ENCODE measurements at regions not wholly inside any gene's neighbourhood (a gene's known extent, or its start where the extent isn't known, plus 50 kb on each side); places are given as distances from the start of the nearest gene placed in this dataset.

- no peak for DNase-seq
- intact Hi-C loops (cut with micrococcal nuclease) = no loop called here
- H3K4me3 Mint-ChIP-seq = no peak overlapping the region
- peaks cover 2% of the 10 kb centered on the region for H3K27me3 Mint-ChIP-seq
- no peak overlapping the region for H3K27ac Mint-ChIP-seq
- no peaks in the 10 kb centered on the region for H3K9me3 Mint-ChIP-seq
- H3K36me3 Mint-ChIP-seq (ENCODE audit: low read depth) = no peaks in the 10 kb centered on the region
- no peaks in the 10 kb centered on the region for H3K4me1 Mint-ChIP-seq
Measured at GRCh38 chr9:38305582-38305981, 86.9 kb upstream of the ALDH1B1 start.

GRCh38 chr9:38301376-38302106 lies 91.0 kb upstream of the ALDH1B1 start:
- no peak for DNase-seq
- Mint-ChIP-seq H3K9me3 (no peaks in the 10 kb centered on the region), H3K27me3 (no peaks in the 10 kb centered on the region), H3K4me1 (no peaks in the 10 kb centered on the region), H3K27ac (no peak overlapping the region), H3K4me3 (no peak overlapping the region), H3K36me3 (ENCODE audit: low read depth) (no peaks in the 10 kb centered on the region)
- intact Hi-C loops (cut with micrococcal nuclease) = no loop called here

GRCh38 chr9:38299856-38300255 lies 92.6 kb upstream of the ALDH1B1 start:
- Mint-ChIP-seq H3K9me3 (no peaks in the 10 kb centered on the region), H3K36me3 (ENCODE audit: low read depth) (no peaks in the 10 kb centered on the region), H3K27me3 (peaks cover 2% of the 10 kb centered on the region), H3K4me1 (no peaks in the 10 kb centered on the region), H3K4me3 (no peak overlapping the region), H3K27ac (no peak overlapping the region)
- no peak for DNase-seq
- intact Hi-C loops (cut with micrococcal nuclease) = no loop called here

- Mint-ChIP-seq H3K9me3 (no peaks in the 10 kb centered on the region), H3K4me3 (no peak overlapping the region), H3K36me3 (ENCODE audit: low read depth) (no peaks in the 10 kb centered on the region), H3K27ac (no peak overlapping the region), H3K27me3 (peaks cover 2% of the 10 kb centered on the region), H3K4me1 (no peaks in the 10 kb centered on the region)
- intact Hi-C loops (cut with micrococcal nuclease) = no loop called here
- no peak for DNase-seq
Measured at GRCh38 chr9:38298904-38299303, 93.6 kb upstream of the ALDH1B1 start.

- H3K27ac Mint-ChIP-seq = no peak overlapping the region
- H3K4me3 Mint-ChIP-seq = no peak overlapping the region
- no peaks in the 10 kb centered on the region for H3K9me3 Mint-ChIP-seq
- intact Hi-C loops (cut with micrococcal nuclease) = no loop called here
- H3K4me1 Mint-ChIP-seq = no peaks in the 10 kb centered on the region
- H3K27me3 Mint-ChIP-seq = peaks cover 2% of the 10 kb centered on the region
- H3K36me3 Mint-ChIP-seq (ENCODE audit: low read depth) = no peaks in the 10 kb centered on the region
- no peak for DNase-seq
Measured at GRCh38 chr9:38298503-38298902, 94.0 kb upstream of the ALDH1B1 start.

- Mint-ChIP-seq H3K36me3 (ENCODE audit: low read depth) (no peaks in the 10 kb centered on the region), H3K27me3 (peaks cover 2% of the 10 kb centered on the region), H3K27ac (no peak overlapping the region), H3K4me1 (no peaks in the 10 kb centered on the region), H3K9me3 (no peaks in the 10 kb centered on the region), H3K4me3 (no peak overlapping the region)
- intact Hi-C loops (cut with micrococcal nuclease) = no loop called here
- no peak for DNase-seq
Measured at GRCh38 chr9:38296807-38297206, 95.7 kb upstream of the ALDH1B1 start.

GRCh38 chr9:38295764-38296163 lies 96.7 kb upstream of the ALDH1B1 start:
- H3K27ac Mint-ChIP-seq = no peak overlapping the region

GRCh38 chr9:38294220-38294960 lies 98.1 kb upstream of the ALDH1B1 start:
- Mint-ChIP-seq H3K4me3 (no peak overlapping the region), H3K27ac (no peak overlapping the region), H3K9me3 (no peaks in the 10 kb centered on the region), H3K27me3 (peaks cover 2% of the 10 kb centered on the region), H3K4me1 (no peaks in the 10 kb centered on the region), H3K36me3 (ENCODE audit: low read depth) (no peaks in the 10 kb centered on the region)
- intact Hi-C loops (cut with micrococcal nuclease) = no loop called here
- no peak for DNase-seq

More at GRCh38 chr9:38295764-38296163, 96.7 kb upstream of the ALDH1B1 start:
- intact Hi-C loops (cut with micrococcal nuclease) = no loop called here
- no peaks in the 10 kb centered on the region for H3K36me3 Mint-ChIP-seq (ENCODE audit: low read depth)
- no peaks in the 10 kb centered on the region for H3K9me3 Mint-ChIP-seq
- H3K27me3 Mint-ChIP-seq = peaks cover 2% of the 10 kb centered on the region
- DNase-seq = no peak
- H3K4me1 Mint-ChIP-seq = no peaks in the 10 kb centered on the region
- no peak overlapping the region for H3K4me3 Mint-ChIP-seq

- Mint-ChIP-seq H3K4me3 (no peak overlapping the region), H3K36me3 (ENCODE audit: low read depth) (no peaks in the 10 kb centered on the region), H3K9me3 (no peaks in the 10 kb centered on the region), H3K27me3 (peaks cover 2% of the 10 kb centered on the region), H3K4me1 (no peaks in the 10 kb centered on the region), H3K27ac (no peak overlapping the region)
- no peak for DNase-seq
- intact Hi-C loops (cut with micrococcal nuclease) = no loop called here
Measured at GRCh38 chr9:38293022-38293421, 99.5 kb upstream of the ALDH1B1 start.

- Mint-ChIP-seq H3K4me1 (no peaks in the 10 kb centered on the region), H3K9me3 (no peaks in the 10 kb centered on the region), H3K27me3 (peaks cover 2% of the 10 kb centered on the region), H3K27ac (no peak overlapping the region), H3K4me3 (no peak overlapping the region), H3K36me3 (ENCODE audit: low read depth) (no peaks in the 10 kb centered on the region)
- DNase-seq = no peak
- intact Hi-C loops (cut with micrococcal nuclease) = no loop called here
Measured at GRCh38 chr9:38292480-38292879, 100.0 kb upstream of the ALDH1B1 start.

GRCh38 chr9:38289866-38290245 lies 102.6 kb upstream of the ALDH1B1 start:
- Mint-ChIP-seq H3K27ac (no peak overlapping the region), H3K4me1 (no peaks in the 10 kb centered on the region), H3K4me3 (no peak overlapping the region), H3K27me3 (no peaks in the 10 kb centered on the region), H3K36me3 (ENCODE audit: low read depth) (no peaks in the 10 kb centered on the region), H3K9me3 (no peaks in the 10 kb centered on the region)
- intact Hi-C loops (cut with micrococcal nuclease) = no loop called here
- no peak for DNase-seq

GRCh38 chr9:38289236-38289865 lies 103.2 kb upstream of the ALDH1B1 start:
- intact Hi-C loops (cut with micrococcal nuclease) = no loop called here
- Mint-ChIP-seq H3K9me3 (no peaks in the 10 kb centered on the region), H3K27me3 (no peaks in the 10 kb centered on the region), H3K4me1 (no peaks in the 10 kb centered on the region), H3K4me3 (no peak overlapping the region), H3K36me3 (ENCODE audit: low read depth) (no peaks in the 10 kb centered on the region), H3K27ac (no peak overlapping the region)
- no peak for DNase-seq

- Mint-ChIP-seq H3K27ac (no peak overlapping the region), H3K4me3 (no peak overlapping the region), H3K9me3 (no peaks in the 10 kb centered on the region), H3K36me3 (ENCODE audit: low read depth) (no peaks in the 10 kb centered on the region), H3K27me3 (no peaks in the 10 kb centered on the region), H3K4me1 (no peaks in the 10 kb centered on the region)
- intact Hi-C loops (cut with micrococcal nuclease) = no loop called here
- no peak for DNase-seq
Measured at GRCh38 chr9:38288502-38288901, 104.0 kb upstream of the ALDH1B1 start.

GRCh38 chr9:38287420-38287985 lies 105.0 kb upstream of the ALDH1B1 start:
- H3K36me3 Mint-ChIP-seq (ENCODE audit: low read depth) = no peaks in the 10 kb centered on the region
- intact Hi-C loops (cut with micrococcal nuclease) = no loop called here
- H3K27ac Mint-ChIP-seq = no peak overlapping the region

More at GRCh38 chr9:38287420-38287985, 105.0 kb upstream of the ALDH1B1 start:
- DNase-seq = no peak
- no peaks in the 10 kb centered on the region for H3K9me3 Mint-ChIP-seq
- no peaks in the 10 kb centered on the region for H3K27me3 Mint-ChIP-seq
- H3K4me3 Mint-ChIP-seq = no peak overlapping the region
- no peaks in the 10 kb centered on the region for H3K4me1 Mint-ChIP-seq
